A549 (cell line): ENCODE measurements at regions not wholly inside any gene's neighbourhood (a gene's known extent, or its start where the extent isn't known, plus 50 kb on each side); places are given as distances from the start of the nearest gene placed in this dataset.

Experiments
- ATAC-seq, 2 experiments: fragments of 200-7000 bp in 1 of 2; fragments of >200 bp in 1 of 2; cut with Nextera tagmentation in 1 of 2; cut with Tn5 transposase in 1 of 2; 3 replicates each; pipeline versions ENCODE4 v1.8.0 to v1.9.1; 2018 to 2020; ENCODE audit warnings: mild to moderate bottlenecking in 1 of 2, moderate library complexity in 1 of 2
- CTCF ChIA-PET: fragments of 300-600 bp; sonication (Branson Sonifier 250); formaldehyde crosslinking; extraction: SDS; loops from one replicate; lab custom pipeline; 2021; ENCODE audit warnings: antibody characterized with exemption, inconsistent platforms; lab: Yijun Ruan, JAX
- POLR2A ChIA-PET: fragments of 350-600 bp; formaldehyde crosslinking; extraction: SDS; loops from one replicate; lab custom pipeline; 2021; ENCODE audit warnings: antibody characterized with exemption, inconsistent platforms; lab: Yijun Ruan, JAX
- DNase-seq, 2 experiments: peaks; one replicate each; pipeline versions ENCODE4 v3.0.0 to v3.0.0-alpha.2; 2011 to 2016; ENCODE audit warnings: low read depth in 1 of 2, low spot score in 1 of 2
- FAIRE-seq: peaks from 2 replicates; lab custom pipeline; 2011; peaks lifted over from hg19 to GRCh38; lab: Jason Lieb, UNC
- H3K27ac ChIP-seq, 2 experiments: fragments of >200 bp; sonication (Bioruptor Twin); formaldehyde crosslinking; 3 replicates each; pipeline ENCODE4 v1.5.1; 2016 to 2017
- H3K4me1 ChIP-seq: fragments of >200 bp; sonication (Bioruptor Twin); formaldehyde crosslinking; 3 replicates; pipeline ENCODE4 v1.6.1; 2016
- H3K4me2 ChIP-seq: fragments of >200 bp; sonication (Bioruptor Twin); formaldehyde crosslinking; 3 replicates; pipeline ENCODE4 v1.6.1; 2016
- H3K4me3 ChIP-seq: fragments of >200 bp; sonication (Bioruptor Twin); formaldehyde crosslinking; 3 replicates; pipeline ENCODE4 v1.5.1; 2016
- H3K9me3 ChIP-seq: fragments of >200 bp; sonication (Bioruptor Twin); formaldehyde crosslinking; 3 replicates; pipeline ENCODE4 v1.6.1; 2016
- CEBPB ChIP-seq, 2 experiments: fragments of >200 bp in 1 of 2; sonication (Bioruptor Twin) in 1 of 2; formaldehyde crosslinking in 1 of 2; IDR thresholded peaks; 2 replicates each; pipeline ENCODE4 v1.6.1; 2012 to 2016
- EHF ChIP-seq: fragments of 250-450 bp; sonication (Bioruptor Pico); IDR thresholded peaks from 2 replicates; pipeline ENCODE4 v1.5.0; 2020; ENCODE audit warnings: mild to moderate bottlenecking
- FOSB ChIP-seq: fragments of 250-450 bp; sonication (Bioruptor Pico); IDR thresholded peaks from 2 replicates; pipeline ENCODE4 v1.5.0; 2020; ENCODE audit warnings: mild to moderate bottlenecking, moderate library complexity
- FOXS1 ChIP-seq: fragments of 250-450 bp; sonication (Bioruptor Pico); IDR thresholded peaks from 2 replicates; pipeline ENCODE4 v1.5.0; 2020; ENCODE audit warnings: mild to moderate bottlenecking, moderate library complexity
- GATA3 ChIP-seq: IDR thresholded peaks from 2 replicates; pipeline ENCODE4 v1.6.1; 2012; ENCODE audit warnings: borderline replicate concordance
- HEYL ChIP-seq: fragments of 250-450 bp; sonication (Bioruptor Pico); IDR thresholded peaks from 2 replicates; pipeline ENCODE4 v1.8.0; 2021; ENCODE audit warnings: mild to moderate bottlenecking, moderate library complexity
- JUN ChIP-seq, 2 experiments: fragments of >200 bp; sonication (Bioruptor Twin); formaldehyde crosslinking; IDR thresholded peaks; 2 replicates in 1 of 2; 3 replicates in 1 of 2; pipeline ENCODE4 v1.6.1; 2016 to 2017
- MAFK ChIP-seq: fragments of 450-650 bp; IDR thresholded peaks from 2 replicates; pipeline ENCODE4 v1.6.1; 2014; ENCODE audit not compliant: partially characterized antibody
- MYC ChIP-seq: IDR thresholded peaks from 2 replicates; pipeline ENCODE4 v1.6.1; 2012; ENCODE audit warnings: mild to moderate bottlenecking, inconsistent platforms, low read length, improper control_type of control experiment, borderline replicate concordance
- NPAS2 ChIP-seq: fragments of 250-450 bp; sonication (Bioruptor Pico); IDR thresholded peaks from 2 replicates; pipeline ENCODE4 v1.8.0; 2022; ENCODE audit warnings: mild to moderate bottlenecking, moderate library complexity, borderline replicate concordance
- NR3C1 ChIP-seq: fragments of >200 bp; sonication (Bioruptor Twin); formaldehyde crosslinking; IDR thresholded peaks from 3 replicates; pipeline ENCODE4 v1.6.1; 2017
- RARB ChIP-seq: fragments of 250-450 bp; sonication (Bioruptor Pico); IDR thresholded peaks from 2 replicates; pipeline ENCODE4 v1.8.0; 2021; ENCODE audit warnings: mild to moderate bottlenecking, moderate library complexity
- SMC3 ChIP-seq: fragments of >200 bp; sonication (Bioruptor Twin); formaldehyde crosslinking; IDR thresholded peaks from 3 replicates; pipeline ENCODE4 v1.6.1; 2018; ENCODE audit warnings: inconsistent platforms
- SREBF2 ChIP-seq: fragments of 450-650 bp; IDR thresholded peaks from 2 replicates; pipeline ENCODE4 v1.6.1; 2014; ENCODE audit warnings: mild to moderate bottlenecking, moderate library complexity
- TP53 ChIP-seq: fragments of 250-450 bp; sonication (Bioruptor Pico); IDR thresholded peaks from 2 replicates; pipeline ENCODE4 v1.5.0; 2021; ENCODE audit warnings: mild to moderate bottlenecking, moderate library complexity
- ZFP36 ChIP-seq: fragments of 450-650 bp; IDR thresholded peaks from 2 replicates; pipeline ENCODE4 v1.6.1; 2014; ENCODE audit warnings: borderline replicate concordance; ENCODE audit not compliant: partially characterized antibody
- ZNF302 ChIP-seq: fragments of 250-450 bp; sonication (Bioruptor Pico); IDR thresholded peaks from 2 replicates; pipeline ENCODE4 v1.9.0; 2021; ENCODE audit warnings: inconsistent platforms, mild to moderate bottlenecking, moderate library complexity
- WGBS: methylation state at CpG from one replicate; pipeline ENCODE4 v1.1.6; 2017; ENCODE audit errors: missing lambda C conversion rate; 5-methylcytosine and 5-hydroxymethylcytosine counted together
- TF ChIP-seq, protein P1 (sequence below): IDR thresholded peaks from 2 replicates; pipeline ENCODE4 v1.6.1; 2012
- TF ChIP-seq, protein P2 (sequence below): fragments of 250-450 bp; sonication (Bioruptor Pico); IDR thresholded peaks from 2 replicates; pipeline ENCODE4 v1.5.0; 2021; ENCODE audit warnings: mild to moderate bottlenecking, moderate library complexity, borderline replicate concordance
- TF ChIP-seq, protein P3 (sequence below): fragments of 450-650 bp; IDR thresholded peaks from 2 replicates; pipeline ENCODE4 v1.6.1; 2014; ENCODE audit warnings: antibody characterized with exemption
- TF ChIP-seq, protein P4 (sequence below): fragments of 150-350 bp; IDR thresholded peaks from 2 replicates; pipeline ENCODE4 v1.6.1; 2014; ENCODE audit warnings: low read depth, mild to moderate bottlenecking, low read length
- TF ChIP-seq, protein P5 (sequence below): IDR thresholded peaks from 2 replicates; pipeline ENCODE4 v1.6.1; 2012; ENCODE audit warnings: low read depth, borderline replicate concordance
- TF ChIP-seq, protein P6 (sequence below): fragments of >200 bp; sonication (Bioruptor Twin); formaldehyde crosslinking; IDR thresholded peaks from 2 replicates; pipeline ENCODE4 v1.6.1; 2016
- TF ChIP-seq, protein P7 (sequence below): fragments of 250-450 bp; sonication (Bioruptor Pico); IDR thresholded peaks from 2 replicates; pipeline ENCODE4 v1.5.0; 2020; ENCODE audit warnings: low read depth, mild to moderate bottlenecking, moderate library complexity

DNA sequence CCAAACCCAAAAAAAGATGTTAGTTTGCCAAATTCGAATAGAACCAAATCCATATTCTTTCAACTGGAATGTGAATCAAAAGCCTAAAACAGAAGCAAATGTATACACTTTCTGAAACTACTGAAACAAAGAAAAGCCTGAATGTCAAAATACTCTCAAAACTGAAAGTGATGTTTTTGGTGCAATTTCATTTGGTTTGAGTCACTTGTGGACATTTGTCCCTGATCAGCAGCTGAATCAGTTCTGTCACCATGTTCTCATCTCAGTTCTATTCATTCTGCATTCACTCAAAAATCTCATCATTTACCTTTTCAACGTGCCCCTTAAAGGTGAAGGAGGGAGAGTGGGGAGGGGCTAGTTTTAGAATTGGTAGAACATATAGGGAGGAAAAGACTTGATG, 266.8 kb downstream of the ABHD5 start (continued):
- no peak for TF ChIP-seq MAFK

DNA sequence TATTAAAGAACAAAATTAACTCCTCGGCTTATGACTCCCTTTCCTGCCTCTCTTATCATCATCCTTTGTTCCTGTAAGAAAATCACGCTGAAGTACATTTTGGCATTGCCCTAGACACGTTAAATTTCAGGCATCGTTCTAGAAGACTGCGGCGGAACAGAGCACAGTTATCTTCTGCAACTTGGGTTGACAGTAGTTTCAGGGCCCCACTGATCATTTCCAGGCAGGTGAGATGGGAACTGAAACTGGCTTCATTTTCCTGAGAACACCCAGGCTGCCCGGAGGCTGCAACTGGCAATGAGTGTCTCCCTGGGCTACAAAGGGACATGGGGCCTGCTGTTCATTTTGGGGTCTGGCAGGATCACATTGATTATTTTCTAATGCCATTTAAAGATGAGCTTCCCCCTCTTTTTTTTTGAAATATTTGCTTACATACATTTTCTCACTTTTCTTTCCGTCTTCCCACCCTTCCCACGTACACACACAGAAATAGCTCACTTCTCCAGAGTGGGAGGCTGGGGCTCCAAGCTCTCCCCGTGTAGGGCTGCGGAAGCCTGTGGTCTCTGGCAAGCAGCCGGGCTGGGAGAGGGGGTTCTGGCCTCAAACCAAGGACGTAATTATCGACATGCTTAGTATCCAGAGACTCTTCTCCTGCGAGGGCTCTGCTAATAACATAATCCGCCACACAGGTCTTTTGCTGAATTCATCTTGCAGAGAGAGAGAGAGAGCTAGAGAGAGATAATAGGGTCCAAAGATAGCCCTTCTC, 267.4 kb downstream of the ABHD5 start:
- TF ChIP-seq MAFK (no peak), NR3C1 (no peak), CEBPB (IDR thresholded peaks at IDR 0.05) (no peak), FOXS1 (CRISPR knock-in tag) (no peak), NPAS2 (CRISPR knock-in tag) (no peak), GATA3 (no peak), ZNF302 (CRISPR knock-in tag) (no peak), HEYL (CRISPR knock-in tag) (no peak), MYC (no peak)
- TF ChIP-seq, protein P1, sequence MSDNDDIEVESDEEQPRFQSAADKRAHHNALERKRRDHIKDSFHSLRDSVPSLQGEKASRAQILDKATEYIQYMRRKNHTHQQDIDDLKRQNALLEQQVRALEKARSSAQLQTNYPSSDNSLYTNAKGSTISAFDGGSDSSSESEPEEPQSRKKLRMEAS, result no peak
- TF ChIP-seq, protein P2, sequence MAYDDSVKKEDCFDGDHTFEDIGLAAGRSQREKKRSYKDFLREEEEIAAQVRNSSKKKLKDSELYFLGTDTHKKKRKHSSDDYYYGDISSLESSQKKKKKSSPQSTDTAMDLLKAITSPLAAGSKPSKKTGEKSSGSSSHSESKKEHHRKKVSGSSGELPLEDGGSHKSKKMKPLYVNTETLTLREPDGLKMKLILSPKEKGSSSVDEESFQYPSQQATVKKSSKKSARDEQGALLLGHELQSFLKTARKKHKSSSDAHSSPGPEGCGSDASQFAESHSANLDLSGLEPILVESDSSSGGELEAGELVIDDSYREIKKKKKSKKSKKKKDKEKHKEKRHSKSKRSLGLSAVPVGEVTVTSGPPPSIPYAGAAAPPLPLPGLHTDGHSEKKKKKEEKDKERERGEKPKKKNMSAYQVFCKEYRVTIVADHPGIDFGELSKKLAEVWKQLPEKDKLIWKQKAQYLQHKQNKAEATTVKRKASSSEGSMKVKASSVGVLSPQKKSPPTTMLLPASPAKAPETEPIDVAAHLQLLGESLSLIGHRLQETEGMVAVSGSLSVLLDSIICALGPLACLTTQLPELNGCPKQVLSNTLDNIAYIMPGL (CRISPR knock-in tag), result no peak
- no peak for ATAC-seq
- H3K4me1 ChIP-seq, result peaks cover 8% of the 10 kb centered on the region; the same call in 1 of the 3 replicates

DNA sequence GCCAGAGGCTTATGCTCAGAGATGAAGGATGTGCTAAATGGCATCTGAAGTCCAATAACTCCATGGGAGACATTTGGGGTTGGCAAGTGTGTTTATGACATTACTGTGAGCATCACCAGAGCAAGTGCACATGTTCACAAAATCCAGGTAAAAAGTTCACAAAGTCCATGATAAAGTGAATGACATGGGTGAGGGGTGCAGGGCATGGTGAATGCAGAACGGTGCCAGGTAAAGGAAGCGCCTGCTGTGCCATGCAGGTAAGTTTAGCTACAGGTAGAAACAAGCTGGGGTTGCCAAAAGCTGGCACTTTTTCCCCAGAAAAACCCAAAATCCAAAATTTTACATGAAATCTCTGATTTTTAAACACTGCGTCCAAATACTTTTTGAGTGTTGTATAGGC, 268.2 kb downstream of the ABHD5 start:
- DNase-seq (no peak), FAIRE-seq (no peak)
- POLR2A ChIA-PET, result no interaction called here
- peaks cover 4% of the 10 kb centered on the region; the same call in 1 of the 3 replicates for H3K4me1 ChIP-seq
- CTCF ChIA-PET, result no interaction called here
- WGBS, result 94% methylated on average over 3 of the region's 3 CpGs
- no peak overlapping the region for H3K27ac ChIP-seq
- H3K4me2 ChIP-seq, result no peak overlapping the region
- TF ChIP-seq FOSB (CRISPR knock-in tag), result no peak
- no peak for TF ChIP-seq ZFP36
- TF ChIP-seq NPAS2 (CRISPR knock-in tag), result no peak
- TF ChIP-seq, protein P3, sequence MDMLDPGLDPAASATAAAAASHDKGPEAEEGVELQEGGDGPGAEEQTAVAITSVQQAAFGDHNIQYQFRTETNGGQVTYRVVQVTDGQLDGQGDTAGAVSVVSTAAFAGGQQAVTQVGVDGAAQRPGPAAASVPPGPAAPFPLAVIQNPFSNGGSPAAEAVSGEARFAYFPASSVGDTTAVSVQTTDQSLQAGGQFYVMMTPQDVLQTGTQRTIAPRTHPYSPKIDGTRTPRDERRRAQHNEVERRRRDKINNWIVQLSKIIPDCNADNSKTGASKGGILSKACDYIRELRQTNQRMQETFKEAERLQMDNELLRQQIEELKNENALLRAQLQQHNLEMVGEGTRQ, result no peak
- no peak for TF ChIP-seq SMC3
- TF ChIP-seq, protein P4, sequence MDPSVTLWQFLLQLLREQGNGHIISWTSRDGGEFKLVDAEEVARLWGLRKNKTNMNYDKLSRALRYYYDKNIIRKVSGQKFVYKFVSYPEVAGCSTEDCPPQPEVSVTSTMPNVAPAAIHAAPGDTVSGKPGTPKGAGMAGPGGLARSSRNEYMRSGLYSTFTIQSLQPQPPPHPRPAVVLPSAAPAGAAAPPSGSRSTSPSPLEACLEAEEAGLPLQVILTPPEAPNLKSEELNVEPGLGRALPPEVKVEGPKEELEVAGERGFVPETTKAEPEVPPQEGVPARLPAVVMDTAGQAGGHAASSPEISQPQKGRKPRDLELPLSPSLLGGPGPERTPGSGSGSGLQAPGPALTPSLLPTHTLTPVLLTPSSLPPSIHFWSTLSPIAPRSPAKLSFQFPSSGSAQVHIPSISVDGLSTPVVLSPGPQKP, result no peak
- TF ChIP-seq SREBF2, result no peak
- no peak for TF ChIP-seq EHF (CRISPR knock-in tag)
- no peak for TF ChIP-seq JUN (IDR thresholded peaks at IDR 0.05)
- TF ChIP-seq GATA3, result no peak
- TF ChIP-seq RARB (CRISPR knock-in tag), result no peak
- TF ChIP-seq, protein P2 (CRISPR knock-in tag), result no peak
- TF ChIP-seq NR3C1, result no peak
- TF ChIP-seq, protein P5, sequence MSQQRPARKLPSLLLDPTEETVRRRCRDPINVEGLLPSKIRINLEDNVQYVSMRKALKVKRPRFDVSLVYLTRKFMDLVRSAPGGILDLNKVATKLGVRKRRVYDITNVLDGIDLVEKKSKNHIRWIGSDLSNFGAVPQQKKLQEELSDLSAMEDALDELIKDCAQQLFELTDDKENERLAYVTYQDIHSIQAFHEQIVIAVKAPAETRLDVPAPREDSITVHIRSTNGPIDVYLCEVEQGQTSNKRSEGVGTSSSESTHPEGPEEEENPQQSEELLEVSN, result no peak
- TF ChIP-seq, protein P6, sequence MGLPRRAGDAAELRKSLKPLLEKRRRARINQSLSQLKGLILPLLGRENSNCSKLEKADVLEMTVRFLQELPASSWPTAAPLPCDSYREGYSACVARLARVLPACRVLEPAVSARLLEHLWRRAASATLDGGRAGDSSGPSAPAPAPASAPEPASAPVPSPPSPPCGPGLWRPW, result no peak
- TF ChIP-seq, protein P7, sequence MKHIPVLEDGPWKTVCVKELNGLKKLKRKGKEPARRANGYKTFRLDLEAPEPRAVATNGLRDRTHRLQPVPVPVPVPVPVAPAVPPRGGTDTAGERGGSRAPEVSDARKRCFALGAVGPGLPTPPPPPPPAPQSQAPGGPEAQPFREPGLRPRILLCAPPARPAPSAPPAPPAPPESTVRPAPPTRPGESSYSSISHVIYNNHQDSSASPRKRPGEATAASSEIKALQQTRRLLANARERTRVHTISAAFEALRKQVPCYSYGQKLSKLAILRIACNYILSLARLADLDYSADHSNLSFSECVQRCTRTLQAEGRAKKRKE (CRISPR knock-in tag), result no peak
- TF ChIP-seq TP53 (CRISPR knock-in tag), result no peak
- TF ChIP-seq, all 56 proteins: peak for 0
- Histone ChIP-seq H3K9me3 (no peaks in the 10 kb centered on the region), H3K4me3 (no peak overlapping the region)
- no peak for ATAC-seq

More for the DNA sequence above, 267.4 kb downstream of the ABHD5 start:
- WGBS, result 88% methylated on average over 16 of the region's 16 CpGs
- Histone ChIP-seq H3K4me2 (no peak overlapping the region), H3K4me3 (no peak overlapping the region), H3K27ac (no peak overlapping the region), H3K9me3 (no peaks in the 10 kb centered on the region)
- no peak for DNase-seq
- no peak for FAIRE-seq
- ChIA-PET POLR2A (no interaction called here), CTCF (no interaction called here)
